SK-N-SH (cell line): ENCODE measurements at regions not wholly inside any gene's neighbourhood (a gene's known extent, or its start where the extent isn't known, plus 50 kb on each side); places are given as distances from the start of the nearest gene placed in this dataset.

Experiments used
- CTCF ChIA-PET: fragments of 300-600, 350-600 bp; formaldehyde crosslinking; extraction: SDS; loops from one replicate; lab custom pipeline; 2021; lab: Yijun Ruan, JAX
- POLR2A ChIA-PET: fragments of 350-600 bp; sonication (Branson Sonifier 250); formaldehyde crosslinking; extraction: SDS; loops from one replicate; lab custom pipeline; 2020; ENCODE audit warnings: antibody characterized with exemption, inconsistent platforms; lab: Yijun Ruan, JAX
- DNase-seq: peaks from one replicate; pipeline ENCODE4 v3.0.0; 2012
- H2AFZ ChIP-seq: fragments of 200-600 bp; sonication (generic); 2 replicates; pipeline ENCODE4 v1.8.1; 2016; ENCODE audit warnings: antibody characterized with exemption, mild to moderate bottlenecking, low read depth
- H3F3A ChIP-seq: fragments of 200-600 bp; sonication (generic); replicated peaks from 2 replicates; pipeline ENCODE3; 2016; ENCODE audit warnings: antibody characterized with exemption, mild to moderate bottlenecking; ENCODE audit not compliant: insufficient read depth
- H3K27ac ChIP-seq, 2 experiments: fragments of 200-500 bp in 1 of 2; fragments of 200-600 bp in 1 of 2; sonication (Bioruptor generic) in 1 of 2; sonication (generic), shearing (Covaris generic) in 1 of 2; 2 replicates each; pipeline versions ENCODE4 v1.5.1 to v1.6.1; 2014 to 2016; ENCODE audit warnings: low read depth in 2 of 2, inconsistent platforms in 1 of 2, low read length in 1 of 2, mild to moderate bottlenecking in 1 of 2, mixed read lengths in 1 of 2
- H3K27me3 ChIP-seq: fragments of 200-600 bp; sonication (generic), shearing (Covaris generic); 2 replicates; pipeline ENCODE4 v1.6.1; 2016; ENCODE audit warnings: mixed run types; ENCODE audit not compliant: insufficient read depth
- H3K36me3 ChIP-seq, 2 experiments: fragments of 200-500 bp in 1 of 2; fragments of 200-600 bp in 1 of 2; sonication (Bioruptor generic) in 1 of 2; sonication (generic) in 1 of 2; replicated peaks in 1 of 2; 2 replicates each; pipeline versions ENCODE3 to v1.5.1; 2014 to 2016; ENCODE audit warnings: low read length in 1 of 2, mild to moderate bottlenecking in 1 of 2; ENCODE audit not compliant: insufficient read depth in 2 of 2, control insufficient read depth in 1 of 2
- H3K4me1 ChIP-seq, 2 experiments: fragments of 200-500 bp in 1 of 2; fragments of 200-600 bp in 1 of 2; sonication (Bioruptor generic) in 1 of 2; sonication (generic), shearing (Covaris generic) in 1 of 2; 2 replicates each; pipeline versions ENCODE4 v1.5.1 to v1.6.1; 2014 to 2016; ENCODE audit warnings: low read depth in 1 of 2, low read length in 1 of 2, mixed run types in 1 of 2; ENCODE audit not compliant: insufficient read depth in 2 of 2, control insufficient read depth in 1 of 2
- H3K4me2 ChIP-seq: fragments of 200-600 bp; sonication (generic), shearing (Covaris generic); 2 replicates; pipeline ENCODE4 v1.6.1; 2017; ENCODE audit warnings: mixed run types
- H3K4me3 ChIP-seq, 2 experiments: fragments of 200-500 bp in 1 of 2; fragments of 200-600 bp in 1 of 2; sonication (Bioruptor generic) in 1 of 2; sonication (generic), shearing (Covaris generic) in 1 of 2; 2 replicates each; pipeline versions ENCODE4 v1.5.1 to v1.8.1; 2014 to 2016; ENCODE audit warnings: low read depth in 2 of 2, inconsistent platforms in 1 of 2, low read length in 1 of 2, mild to moderate bottlenecking in 1 of 2, mixed read lengths in 1 of 2, moderate library complexity in 1 of 2
- H3K79me2 ChIP-seq: fragments of 200-600 bp; sonication (generic); 2 replicates; pipeline ENCODE4 v1.8.1; 2017; ENCODE audit warnings: mild to moderate bottlenecking; ENCODE audit not compliant: insufficient read depth
- H3K9ac ChIP-seq: fragments of 200-600 bp; sonication (generic); 2 replicates; pipeline ENCODE4 v1.6.1; 2017; ENCODE audit warnings: mixed run types
- H3K9me2 ChIP-seq: fragments of 200-600 bp; sonication (generic); 2 replicates; pipeline ENCODE4 v1.6.1; 2017; ENCODE audit warnings: mixed run types
- H3K9me3 ChIP-seq: fragments of 200-600 bp; sonication (generic); 2 replicates; pipeline ENCODE4 v1.6.1; 2017; ENCODE audit warnings: mixed run types, mild to moderate bottlenecking, moderate library complexity
- H4K20me1 ChIP-seq: fragments of 200-600 bp; sonication (generic); 2 replicates; pipeline ENCODE4 v1.6.1; 2017; ENCODE audit warnings: mild to moderate bottlenecking, mixed run types; ENCODE audit not compliant: insufficient read depth
- CHD2 ChIP-seq: fragments of 150-350 bp; IDR thresholded peaks from 2 replicates; pipeline ENCODE4 v1.6.1; 2018; ENCODE audit warnings: low read length; ENCODE audit not compliant: partially characterized antibody
- IRF3 ChIP-seq: fragments of 150-350 bp; IDR thresholded peaks from 2 replicates; pipeline ENCODE4 v1.6.1; 2016; ENCODE audit warnings: mild to moderate bottlenecking, low read depth, low read length
- MXI1 ChIP-seq: IDR thresholded peaks from 2 replicates; pipeline ENCODE4 v1.6.1; 2012; ENCODE audit warnings: mild to moderate bottlenecking, low read depth, low read length, improper control_type of control experiment
- POLR2AphosphoS5 ChIP-seq: IDR thresholded peaks from 2 replicates; pipeline ENCODE4 v1.6.1; 2012; ENCODE audit warnings: low read depth, low read length
- RAD21 ChIP-seq: IDR thresholded peaks from 2 replicates; pipeline ENCODE4 v1.6.1; 2012; ENCODE audit warnings: mild to moderate bottlenecking, low read length
- RCOR1 ChIP-seq: fragments of 150-350 bp; IDR thresholded peaks from 2 replicates; pipeline ENCODE4 v1.6.1; 2017; ENCODE audit warnings: antibody characterized with exemption, low read length
- REST ChIP-seq: IDR thresholded peaks from 2 replicates; pipeline ENCODE4 v1.6.1; 2012; ENCODE audit warnings: mild to moderate bottlenecking, low read depth, low read length, moderate library complexity
- SMC3 ChIP-seq: IDR thresholded peaks from 2 replicates; pipeline ENCODE4 v1.6.1; 2012; ENCODE audit warnings: low read depth, low read length, improper control_type of control experiment
- TCF12 ChIP-seq: IDR thresholded peaks from 2 replicates; pipeline ENCODE4 v1.4.0; 2012
- YY1 ChIP-seq: IDR thresholded peaks from 2 replicates; pipeline ENCODE4 v1.4.0; 2012; ENCODE audit warnings: low read depth, mild to moderate bottlenecking
- ZBTB33 ChIP-seq: IDR thresholded peaks from 2 replicates; pipeline ENCODE4 v1.4.0; 2012; ENCODE audit warnings: low read depth, borderline replicate concordance
- WGBS: methylation state at CpG from one replicate; pipeline ENCODE4 v1.1.6; 2017; ENCODE audit warnings: low lambda C conversion rate; 5-methylcytosine and 5-hydroxymethylcytosine counted together
- TF ChIP-seq, protein P1 (sequence below): fragments of 200-600 bp; sonication (generic); IDR thresholded peaks from 2 replicates; pipeline ENCODE4 v1.6.1; 2017; ENCODE audit warnings: antibody characterized with exemption, mild to moderate bottlenecking, moderate library complexity
- TF ChIP-seq, protein P2 (sequence below): IDR thresholded peaks from 2 replicates; pipeline ENCODE4 v1.4.0; 2012; ENCODE audit warnings: low read depth

GRCh38 chr13:34128661-34129060 is 310.7 kb downstream of the RFC3 start:
- H3K27ac ChIP-seq = no peak overlapping the region
- no peak overlapping the region for H3K4me2 ChIP-seq
- H3K4me3 ChIP-seq = no peak overlapping the region
- H3K9me2 ChIP-seq = no peaks in the 10 kb centered on the region
- H2AFZ ChIP-seq = no peak overlapping the region
- no peaks in the 10 kb centered on the region for H3K36me3 ChIP-seq
- no peak for TF ChIP-seq IRF3
- TF ChIP-seq YY1 = no peak
- no peak for TF ChIP-seq ZBTB33
- no peak for TF ChIP-seq CHD2
- TF ChIP-seq, protein P1, sequence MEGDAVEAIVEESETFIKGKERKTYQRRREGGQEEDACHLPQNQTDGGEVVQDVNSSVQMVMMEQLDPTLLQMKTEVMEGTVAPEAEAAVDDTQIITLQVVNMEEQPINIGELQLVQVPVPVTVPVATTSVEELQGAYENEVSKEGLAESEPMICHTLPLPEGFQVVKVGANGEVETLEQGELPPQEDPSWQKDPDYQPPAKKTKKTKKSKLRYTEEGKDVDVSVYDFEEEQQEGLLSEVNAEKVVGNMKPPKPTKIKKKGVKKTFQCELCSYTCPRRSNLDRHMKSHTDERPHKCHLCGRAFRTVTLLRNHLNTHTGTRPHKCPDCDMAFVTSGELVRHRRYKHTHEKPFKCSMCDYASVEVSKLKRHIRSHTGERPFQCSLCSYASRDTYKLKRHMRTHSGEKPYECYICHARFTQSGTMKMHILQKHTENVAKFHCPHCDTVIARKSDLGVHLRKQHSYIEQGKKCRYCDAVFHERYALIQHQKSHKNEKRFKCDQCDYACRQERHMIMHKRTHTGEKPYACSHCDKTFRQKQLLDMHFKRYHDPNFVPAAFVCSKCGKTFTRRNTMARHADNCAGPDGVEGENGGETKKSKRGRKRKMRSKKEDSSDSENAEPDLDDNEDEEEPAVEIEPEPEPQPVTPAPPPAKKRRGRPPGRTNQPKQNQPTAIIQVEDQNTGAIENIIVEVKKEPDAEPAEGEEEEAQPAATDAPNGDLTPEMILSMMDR = no peak
- no peak for TF ChIP-seq REST
- no peak for TF ChIP-seq TCF12
- no peak for TF ChIP-seq RAD21
- no peak for TF ChIP-seq MXI1
- no peak for TF ChIP-seq SMC3
- no peak for TF ChIP-seq RCOR1
- TF ChIP-seq, protein P2, sequence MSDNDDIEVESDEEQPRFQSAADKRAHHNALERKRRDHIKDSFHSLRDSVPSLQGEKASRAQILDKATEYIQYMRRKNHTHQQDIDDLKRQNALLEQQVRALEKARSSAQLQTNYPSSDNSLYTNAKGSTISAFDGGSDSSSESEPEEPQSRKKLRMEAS = no peak
- TF ChIP-seq POLR2AphosphoS5 = no peak
- H3K27me3 ChIP-seq = no peaks in the 10 kb centered on the region
- H3K79me2 ChIP-seq = no peaks in the 10 kb centered on the region
- ChIA-PET POLR2A (no interaction called here), CTCF (no interaction called here)
- no peaks in the 10 kb centered on the region for H4K20me1 ChIP-seq
- no peak overlapping the region for H3K9ac ChIP-seq
- H3K4me1 ChIP-seq = no peaks in the 10 kb centered on the region
- WGBS = 88% methylated on average over 3 of the region's 3 CpGs
- no peak for DNase-seq
- H3F3A ChIP-seq = no peaks in the 10 kb centered on the region
- H3K9me3 ChIP-seq = no peaks in the 10 kb centered on the region
